Frontal cortex (tissue), 3 donors: ENCODE measurements at regions not wholly inside any gene's neighbourhood (a gene's known extent, or its start where the extent isn't known, plus 50 kb on each side); places are given as distances from the start of the nearest gene placed in this dataset.
A peak's percentile ranks its signal among the peaks of the same experiment; 100 is the strongest.
"Not testable (repeated sequence)": the region's sequence is repeated elsewhere in the genome, so short reads cannot be mapped to it uniquely, and the experiment has no call there.

ENCODE experiments used
- DNase-seq, 2 donors: peaks; one replicate each; pipeline ENCODE4 v3.0.0; 2012; ENCODE audit warnings: low spot score in 2 of 2
- FAIRE-seq: peaks from 2 replicates; lab custom pipeline; 2012; peaks lifted over from hg19 to GRCh38; lab: Jason Lieb, UNC
- donor health status: control.
- donor health status: control.
- donor health status: control.

GRCh38 chr2:138334323-138334722 lies 167.2 kb upstream of the SPOPL start:
- no peak for DNase-seq
- no peak for FAIRE-seq

GRCh38 chr2:138335036-138335435 lies 166.5 kb upstream of the SPOPL start:
- FAIRE-seq (no peak), DNase-seq (no peak)

GRCh38 chr2:138336146-138336545 lies 165.4 kb upstream of the SPOPL start:
- DNase-seq (no peak), FAIRE-seq (no peak)

- DNase-seq, result no peak
- no peak for FAIRE-seq
Measured at GRCh38 chr2:138355244-138355643, 146.3 kb upstream of the SPOPL start.

- no peak for FAIRE-seq
- DNase-seq, result no peak
Measured at GRCh38 chr2:138356178-138356577, 145.4 kb upstream of the SPOPL start.

GRCh38 chr2:138359532-138359931 lies 142.0 kb upstream of the SPOPL start:
- no peak for FAIRE-seq
- no peak for DNase-seq

- FAIRE-seq (peak; percentile 17), DNase-seq (no peak)
Measured at GRCh38 chr2:138364554-138365162, 136.9 kb upstream of the SPOPL start.

GRCh38 chr2:138365581-138365980 lies 136.0 kb upstream of the SPOPL start:
- no peak for FAIRE-seq
- DNase-seq, result no peak

GRCh38 chr2:138369856-138370255 lies 131.7 kb upstream of the SPOPL start:
- FAIRE-seq (no peak), DNase-seq (no peak)

GRCh38 chr2:138373993-138374408 lies 127.6 kb upstream of the SPOPL start:
- DNase-seq (peak; percentile 2 to 20), FAIRE-seq (peak; percentile 50)

GRCh38 chr2:138381373-138381772 lies 120.2 kb upstream of the SPOPL start:
- FAIRE-seq, result no peak
- DNase-seq, result no peak

GRCh38 chr2:138382672-138383071 lies 118.9 kb upstream of the SPOPL start:
- DNase-seq, result no peak
- FAIRE-seq, result no peak

- FAIRE-seq, DNase-seq: not testable (repeated sequence)
Measured at GRCh38 chr2:138386191-138386590, 115.4 kb upstream of the SPOPL start.

- DNase-seq, result no peak
Measured at GRCh38 chr2:138389063-138389462, 112.5 kb upstream of the SPOPL start.

GRCh38 chr2:138390316-138390945 lies 111.1 kb upstream of the SPOPL start:
- no peak for FAIRE-seq
- DNase-seq, result no peak

More at GRCh38 chr2:138389063-138389462, 112.5 kb upstream of the SPOPL start:
- FAIRE-seq, result no peak

GRCh38 chr2:138391946-138392345 lies 109.6 kb upstream of the SPOPL start:
- no peak for FAIRE-seq
- DNase-seq, result no peak

GRCh38 chr2:138395565-138396306 lies 105.8 kb upstream of the SPOPL start:
- FAIRE-seq (no peak), DNase-seq (no peak)

GRCh38 chr2:138396843-138397242 lies 104.7 kb upstream of the SPOPL start:
- DNase-seq (no peak), FAIRE-seq (no peak)

GRCh38 chr2:138403431-138403927 lies 98.1 kb upstream of the SPOPL start:
- DNase-seq (no peak), FAIRE-seq (no peak)

GRCh38 chr2:138414014-138414413 lies 87.6 kb upstream of the SPOPL start:
- FAIRE-seq (no peak), DNase-seq (no peak)

- no peak for DNase-seq
- FAIRE-seq, result no peak
Measured at GRCh38 chr2:138415985-138416384, 85.6 kb upstream of the SPOPL start.
